NCI-H460 (cell line): ENCODE measurements at regions not wholly inside any gene's neighbourhood (a gene's known extent, or its start where the extent isn't known, plus 50 kb on each side); places are given as distances from the start of the nearest gene placed in this dataset.
"Not testable (repeated sequence)": the region's sequence is repeated elsewhere in the genome, so short reads cannot be mapped to it uniquely, and the experiment has no call there.

ENCODE experiments used
- DNase-seq: peaks from one replicate; pipeline ENCODE4 v3.0.0-alpha.2; 2016; ENCODE audit warnings: low read depth; ENCODE audit errors: extremely low read depth

DNA sequence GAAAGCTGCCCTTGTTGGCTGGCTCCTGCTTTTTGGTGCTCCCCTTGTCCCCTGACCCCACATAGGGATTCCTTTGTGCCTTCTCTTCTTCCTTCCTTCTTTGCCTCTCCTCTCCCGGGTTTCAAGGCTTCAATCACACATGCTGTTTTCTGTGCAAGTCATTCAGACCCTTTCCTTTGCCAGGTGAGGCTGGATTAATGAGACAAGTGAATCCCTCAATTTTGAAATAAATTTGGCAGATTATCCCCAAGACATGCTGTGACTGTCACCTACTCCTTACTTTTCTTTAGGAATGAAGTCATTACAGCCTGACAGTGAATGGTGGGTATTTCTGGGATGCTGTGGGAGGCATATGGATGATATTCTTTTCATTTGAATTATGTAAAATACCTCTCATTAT is 259.0 kb upstream of the RGMA start:
- no peak for DNase-seq

- DNase-seq = no peak
These were observed 257.0 kb upstream of the RGMA start for GRCh38 chr15:93345981-93346380.

- DNase-seq = not testable (repeated sequence)
These were observed 254.4 kb upstream of the RGMA start for GRCh38 chr15:93343402-93343801.

DNA sequence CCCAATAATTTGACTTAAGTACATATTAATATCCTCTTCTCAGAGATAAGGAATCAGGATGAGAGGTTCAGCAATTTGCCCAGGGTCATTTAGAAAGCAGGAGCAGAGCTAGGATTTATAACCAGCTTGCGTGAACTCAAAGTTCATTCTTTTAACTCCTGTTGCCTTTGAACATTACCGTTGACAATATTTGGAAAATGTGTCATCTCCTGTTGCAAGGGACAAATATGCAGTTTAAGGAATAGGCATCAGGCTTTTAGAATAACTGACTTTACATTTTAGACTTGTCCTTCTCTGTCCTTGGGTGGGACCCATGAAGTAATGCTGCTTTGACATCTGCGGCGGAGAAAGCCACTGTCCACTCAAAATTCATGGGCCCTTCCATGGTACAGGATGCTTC is 252.2 kb upstream of the RGMA start:
- DNase-seq = no peak

DNA sequence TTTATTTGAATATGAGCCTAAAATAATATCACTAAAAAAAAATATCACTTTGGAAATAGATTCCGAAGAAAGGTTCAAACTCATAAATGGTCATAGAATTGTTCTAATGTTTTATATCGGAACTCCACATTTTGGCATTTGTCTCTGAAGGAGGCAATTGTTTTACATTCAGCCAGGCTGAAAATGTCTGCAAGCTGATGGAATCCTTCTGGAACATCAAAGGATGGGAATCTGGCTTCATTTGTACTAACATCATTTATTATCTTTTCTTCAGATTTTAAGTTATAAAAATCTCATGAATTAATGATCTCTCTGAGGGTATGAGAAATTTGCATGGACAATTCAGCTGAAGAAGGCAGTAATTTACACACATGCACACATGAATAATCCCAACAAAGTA is 251.4 kb upstream of the RGMA start:
- no peak for DNase-seq

- no peak for DNase-seq
These were observed 244.8 kb upstream of the RGMA start for GRCh38 chr15:93333796-93334195.

DNA sequence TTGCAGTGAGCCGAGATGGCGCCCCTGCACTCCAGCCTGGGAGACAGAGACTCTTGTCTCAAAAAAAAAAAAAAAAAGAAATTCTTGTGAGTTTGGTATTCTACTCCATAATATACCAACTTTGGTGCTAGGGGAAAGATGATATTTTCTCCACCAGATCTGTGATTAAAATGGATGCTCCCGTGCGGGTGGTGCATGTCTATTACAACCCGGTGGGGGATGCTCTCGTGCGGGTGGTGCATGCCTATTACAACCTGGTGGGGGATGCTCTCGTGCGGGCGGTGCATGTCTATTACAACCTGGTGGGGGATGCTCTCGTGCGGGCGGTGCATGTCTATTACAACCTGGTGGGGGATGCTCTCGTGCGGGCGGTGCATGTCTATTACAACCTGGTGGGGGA is 244.1 kb upstream of the RGMA start:
- not testable (repeated sequence) for DNase-seq

GRCh38 chr15:93332168-93332553 is 243.2 kb upstream of the RGMA start:
- DNase-seq = no peak

- DNase-seq = no peak
These were observed 242.6 kb upstream of the RGMA start for GRCh38 chr15:93331545-93332167.

DNA sequence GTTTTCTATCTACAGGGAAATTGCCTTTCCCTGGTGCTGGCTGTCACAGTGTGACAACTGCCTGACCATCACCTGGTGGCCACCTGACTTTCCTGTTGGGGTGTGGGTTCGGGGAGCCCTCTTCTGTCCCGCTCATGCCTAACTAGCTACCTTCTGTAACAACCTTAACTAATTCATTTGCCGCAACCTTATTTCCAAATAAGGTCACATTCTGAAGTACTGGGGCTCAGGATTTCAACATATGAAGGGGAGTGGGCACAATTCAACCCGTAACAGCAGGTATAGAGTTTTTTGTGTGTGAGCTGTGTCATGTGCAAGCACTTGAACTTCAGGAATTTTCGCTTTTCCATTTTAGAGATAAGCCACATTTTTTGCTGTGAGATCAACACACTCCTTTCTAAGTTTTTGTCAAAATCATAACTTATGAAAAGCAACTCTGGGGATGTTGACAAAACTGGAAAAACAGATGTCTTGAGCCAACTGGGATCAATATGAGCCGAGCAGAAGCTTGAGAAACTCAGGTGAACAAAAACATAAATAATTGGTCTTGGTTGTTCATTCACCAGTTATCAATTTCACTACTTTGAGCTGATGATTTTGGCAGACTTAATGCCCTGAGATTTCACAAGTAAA is 242.0 kb upstream of the RGMA start:
- DNase-seq = no peak

- no peak for DNase-seq
These were observed 238.4 kb upstream of the RGMA start for GRCh38 chr15:93327364-93327763.

DNA sequence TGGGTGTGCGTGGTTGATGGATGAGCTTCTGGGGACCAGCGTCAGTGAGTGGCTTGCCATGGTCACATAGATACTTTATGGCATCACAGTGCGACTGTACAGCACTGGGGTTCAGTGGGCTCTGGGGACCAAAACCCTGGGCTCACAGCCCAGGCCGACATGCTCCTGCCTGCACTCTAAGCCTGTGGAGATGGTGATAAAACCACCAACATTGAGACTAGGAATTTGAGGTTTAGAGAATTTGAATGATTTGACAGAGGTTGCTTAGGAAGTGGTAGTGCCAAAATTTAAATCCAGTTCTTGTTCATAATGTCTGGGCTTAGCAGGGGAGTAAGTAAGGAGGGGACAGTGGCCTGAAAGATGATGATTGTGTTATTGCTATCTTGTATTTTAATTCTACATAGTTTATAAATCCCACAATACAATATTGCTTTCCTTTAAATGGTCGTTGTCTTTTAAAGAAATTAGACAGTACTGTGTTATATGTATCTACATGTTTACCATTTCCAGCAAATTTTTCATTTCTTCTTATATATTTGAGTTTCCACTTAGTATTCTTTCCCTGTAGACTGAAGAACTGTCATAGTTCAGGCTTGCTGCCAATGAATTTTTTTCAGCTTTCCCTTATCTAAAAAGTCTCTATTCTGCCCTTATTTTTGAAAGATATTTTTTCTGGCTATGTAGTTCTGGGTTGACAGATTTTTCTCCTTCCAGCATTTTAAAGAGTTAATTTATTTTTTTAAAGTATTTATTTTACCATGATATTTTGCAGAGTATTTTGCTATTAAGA is 235.4 kb upstream of the RGMA start:
- no peak for DNase-seq

- peak; percentile 72 for DNase-seq
These were observed 232.9 kb upstream of the RGMA start for GRCh38 chr15:93321881-93322282.

GRCh38 chr15:93319121-93319814 is 230.3 kb upstream of the RGMA start:
- no peak for DNase-seq

DNA sequence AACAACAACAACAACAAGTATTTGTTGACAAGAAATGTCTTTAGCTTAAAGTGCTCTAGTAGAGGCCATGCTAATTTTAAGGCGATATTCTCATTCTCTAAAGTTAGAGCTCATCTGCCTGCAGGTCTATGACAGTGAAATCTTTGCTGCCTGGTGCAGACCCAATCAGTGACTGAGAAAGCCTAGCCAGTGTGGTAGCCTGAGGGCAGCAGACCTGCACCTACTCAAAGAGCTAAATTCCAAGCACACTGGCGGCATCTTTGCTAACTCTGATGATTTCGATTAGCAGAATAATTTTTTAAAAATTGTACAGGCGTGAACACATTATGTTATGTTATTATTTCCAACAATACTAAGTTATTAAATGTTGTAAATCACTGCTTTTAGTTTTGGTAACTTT is 228.8 kb upstream of the RGMA start:
- no peak for DNase-seq

- DNase-seq = no peak
These were observed 225.2 kb upstream of the RGMA start for GRCh38 chr15:93314245-93314644.

- no peak for DNase-seq
These were observed 224.0 kb upstream of the RGMA start for GRCh38 chr15:93312891-93313486.

- no peak for DNase-seq
These were observed 222.6 kb upstream of the RGMA start for GRCh38 chr15:93311620-93312019.

DNA sequence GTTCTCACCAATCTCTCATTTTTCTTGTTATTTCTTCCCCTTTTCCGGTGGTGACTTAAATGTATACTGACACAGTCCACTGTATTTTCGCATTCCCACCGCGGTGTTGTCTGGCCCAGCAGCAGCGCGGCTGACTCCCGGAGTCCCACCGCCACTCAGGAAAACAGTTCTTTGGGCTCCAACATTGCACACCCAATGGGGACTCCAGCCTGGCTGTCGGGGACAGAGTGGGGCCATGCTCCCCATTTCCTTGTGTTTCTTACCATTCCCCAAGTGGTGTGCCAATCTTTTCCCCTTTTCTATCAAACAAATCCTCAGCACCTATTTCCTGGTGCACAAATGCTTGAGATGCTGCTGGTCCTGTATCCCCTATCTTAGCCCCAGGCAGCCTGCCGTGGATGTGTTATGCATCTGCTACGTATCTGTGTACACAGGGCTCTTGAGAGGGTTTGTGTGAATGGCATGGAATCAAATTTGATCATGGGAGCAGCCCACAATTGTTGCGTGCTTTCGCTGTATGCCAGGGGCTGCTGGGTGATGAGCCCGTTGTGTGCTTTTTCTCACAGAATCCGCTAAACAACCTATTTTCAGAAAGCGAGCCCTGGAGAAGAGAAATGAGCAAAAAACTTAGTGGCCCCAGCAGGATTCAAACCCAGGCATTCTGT is 219.1 kb upstream of the RGMA start:
- DNase-seq = no peak

- no peak for DNase-seq
These were observed 218.5 kb upstream of the RGMA start for GRCh38 chr15:93307513-93307912.

DNA sequence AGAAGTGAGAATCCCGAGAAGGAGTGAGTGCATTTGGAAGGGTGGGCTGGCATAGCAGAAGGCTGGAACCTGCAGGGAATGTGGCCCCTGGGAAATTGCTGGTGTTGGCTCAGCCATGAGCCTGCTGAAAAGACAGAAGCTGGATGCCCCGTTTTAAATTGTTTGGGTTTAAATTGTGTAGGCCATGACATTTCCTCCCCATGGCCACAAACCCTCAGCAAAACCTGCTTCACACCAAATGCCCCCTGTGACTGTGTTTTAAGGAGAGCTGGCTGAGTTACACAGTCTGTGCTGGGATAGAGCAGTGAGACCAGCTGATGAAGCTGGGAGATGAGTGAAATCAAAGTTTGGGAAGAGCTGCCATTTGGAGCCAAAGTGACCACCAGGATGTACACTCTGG is 216.3 kb upstream of the RGMA start:
- DNase-seq = no peak
